Activated naive CD8-positive, alpha-beta T cell treated with anti-CD3 and anti-CD28 coated beads, Interleukin-2, amount 10 ng/mL, durations not matched to agents 7 days and 5 days (primary cell): ENCODE measurements at regions not wholly inside any gene's neighbourhood (a gene's known extent, or its start where the extent isn't known, plus 50 kb on each side); places are given as distances from the start of the nearest gene placed in this dataset.
"Not testable (repeated sequence)": the region's sequence is repeated elsewhere in the genome, so short reads cannot be mapped to it uniquely, and the experiment has no call there.

Experiments used
- ATAC-seq: fragments of 150-1000 bp; cut with Tn5 transposase; one replicate; pipeline ENCODE4 v1.10.0; 2021; ENCODE audit warnings: low read depth, moderate library complexity
- POLR2A ChIA-PET: fragments of 350-600 bp; sonication (Branson Sonifier 250); formaldehyde crosslinking; loops from one replicate; lab custom pipeline; 2021; ENCODE audit warnings: antibody characterized with exemption; lab: Charles Lee
- DNase-seq: peaks from one replicate; pipeline ENCODE4 v3.0.0; 2021
- H3K27ac Mint-ChIP-seq: one replicate; pipeline ENCODE4 v1.8.0; 2022; ENCODE audit warnings: mild to moderate bottlenecking, mixed read lengths
- H3K27me3 Mint-ChIP-seq: one replicate; pipeline ENCODE4 v1.8.0; 2022; ENCODE audit warnings: mild to moderate bottlenecking, moderate library complexity, mixed read lengths
- H3K36me3 Mint-ChIP-seq: one replicate; pipeline ENCODE4 v1.8.0; 2021; ENCODE audit warnings: mild to moderate bottlenecking, mixed read lengths
- H3K4me1 Mint-ChIP-seq: one replicate; pipeline ENCODE4 v1.8.0; 2021; ENCODE audit warnings: mixed read lengths
- H3K4me3 Mint-ChIP-seq: one replicate; pipeline ENCODE4 v1.8.0; 2022; ENCODE audit warnings: mild to moderate bottlenecking, moderate library complexity, mixed read lengths
- H3K9me3 Mint-ChIP-seq: one replicate; pipeline ENCODE4 v1.8.0; 2021; ENCODE audit warnings: mixed read lengths

DNA sequence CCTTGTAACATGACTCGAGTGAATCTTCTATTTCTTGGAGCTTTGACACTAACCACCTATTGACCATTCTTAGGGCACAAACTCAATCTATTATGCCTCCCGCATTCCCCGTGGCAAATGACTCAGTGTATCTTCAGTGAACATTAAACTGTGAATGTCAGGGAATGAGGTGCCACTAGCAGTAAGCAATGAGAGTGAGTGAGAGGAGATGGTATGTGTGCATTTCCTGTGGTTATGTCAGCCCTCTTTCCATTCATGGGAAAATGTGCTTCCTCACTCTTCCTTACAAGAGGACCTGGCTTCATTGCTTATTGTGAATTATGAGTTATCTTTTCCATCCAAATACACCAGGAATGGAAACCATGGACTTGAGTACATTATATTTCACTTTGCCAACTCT lies 229.2 kb downstream of the EMP1 start:
- Mint-ChIP-seq H3K9me3 (no peaks in the 10 kb centered on the region), H3K36me3 (no peaks in the 10 kb centered on the region), H3K4me1 (no peaks in the 10 kb centered on the region), H3K4me3 (no peak overlapping the region), H3K27me3 (no peaks in the 10 kb centered on the region), H3K27ac (no peak overlapping the region)
- no peak for DNase-seq
- no peak for ATAC-seq
- POLR2A ChIA-PET, result no interaction called here

DNA sequence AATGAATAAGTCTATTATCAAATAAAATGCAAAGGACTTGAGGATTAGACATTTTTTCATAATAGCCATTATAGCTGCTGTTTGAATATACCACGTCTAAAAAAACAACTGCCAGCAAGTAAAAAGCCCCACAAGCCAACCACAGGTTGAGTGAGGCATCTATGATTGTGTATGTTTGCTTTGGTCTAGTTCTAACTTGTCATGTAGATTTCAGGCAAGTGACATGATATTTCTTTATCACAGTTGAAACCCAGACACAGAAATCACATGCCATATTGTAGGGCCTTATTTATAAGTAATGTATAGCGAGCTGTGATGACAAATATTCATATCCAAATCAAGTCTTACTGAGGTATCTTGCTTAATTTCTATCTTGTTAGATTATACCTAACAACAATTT lies 225.8 kb downstream of the EMP1 start:
- Mint-ChIP-seq H3K4me3 (no peak overlapping the region), H3K36me3 (no peaks in the 10 kb centered on the region), H3K27me3 (no peaks in the 10 kb centered on the region), H3K27ac (no peak overlapping the region), H3K4me1 (no peaks in the 10 kb centered on the region), H3K9me3 (no peaks in the 10 kb centered on the region)
- POLR2A ChIA-PET, result no interaction called here
- ATAC-seq (no peak), DNase-seq (no peak)

DNA sequence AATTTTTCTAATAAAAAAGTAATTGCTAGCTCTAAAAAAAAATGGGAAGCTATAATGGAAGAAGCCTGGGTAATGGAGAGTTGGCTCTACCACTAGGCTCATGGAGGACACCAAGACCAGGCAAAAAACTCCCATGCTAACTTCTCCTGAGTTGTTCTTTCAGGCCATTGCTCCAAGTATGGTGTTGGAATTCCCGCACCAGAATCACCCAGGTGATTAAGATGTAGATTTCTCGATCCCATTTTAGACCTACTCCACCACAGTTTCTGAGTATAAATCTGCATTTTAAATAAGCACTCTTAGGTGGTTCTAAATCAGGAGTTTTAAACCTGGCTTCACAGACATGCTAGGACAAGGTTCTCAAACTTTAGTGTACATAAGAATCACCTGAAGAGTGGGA lies 221.0 kb downstream of the EMP1 start:
- Mint-ChIP-seq H3K4me3 (no peak overlapping the region), H3K4me1 (no peaks in the 10 kb centered on the region), H3K27ac (no peak overlapping the region), H3K9me3 (no peaks in the 10 kb centered on the region), H3K36me3 (no peaks in the 10 kb centered on the region), H3K27me3 (no peaks in the 10 kb centered on the region)
- DNase-seq (no peak), ATAC-seq (no peak)
- POLR2A ChIA-PET, result no interaction called here

DNA sequence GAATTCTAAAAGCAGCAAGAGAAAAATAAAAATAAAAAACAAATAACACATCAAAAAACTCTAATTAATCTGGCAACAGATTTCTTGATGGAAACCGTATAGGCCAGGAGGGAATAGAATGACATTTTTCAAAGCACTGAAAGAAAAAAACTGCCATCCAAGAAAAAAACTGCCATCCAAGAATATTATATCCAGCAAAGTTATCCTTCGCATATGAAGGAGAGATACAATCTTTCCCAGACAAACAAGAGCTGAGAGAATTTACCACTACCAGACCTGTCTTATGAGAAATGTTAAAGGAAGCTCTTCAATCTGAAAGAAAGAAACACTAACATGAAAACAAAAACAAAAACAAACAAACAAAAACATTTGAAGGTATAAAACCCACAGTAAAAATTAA lies 214.8 kb downstream of the EMP1 start:
- H3K36me3 Mint-ChIP-seq, result no peaks in the 10 kb centered on the region
- DNase-seq, result no peak
- POLR2A ChIA-PET, result no interaction called here
- no peak overlapping the region for H3K27ac Mint-ChIP-seq
- peaks cover 6% of the 10 kb centered on the region for H3K9me3 Mint-ChIP-seq
- H3K4me1 Mint-ChIP-seq, result no peaks in the 10 kb centered on the region
- H3K27me3 Mint-ChIP-seq, result peaks cover 2% of the 10 kb centered on the region
- no peak for ATAC-seq
- H3K4me3 Mint-ChIP-seq, result no peak overlapping the region

DNA sequence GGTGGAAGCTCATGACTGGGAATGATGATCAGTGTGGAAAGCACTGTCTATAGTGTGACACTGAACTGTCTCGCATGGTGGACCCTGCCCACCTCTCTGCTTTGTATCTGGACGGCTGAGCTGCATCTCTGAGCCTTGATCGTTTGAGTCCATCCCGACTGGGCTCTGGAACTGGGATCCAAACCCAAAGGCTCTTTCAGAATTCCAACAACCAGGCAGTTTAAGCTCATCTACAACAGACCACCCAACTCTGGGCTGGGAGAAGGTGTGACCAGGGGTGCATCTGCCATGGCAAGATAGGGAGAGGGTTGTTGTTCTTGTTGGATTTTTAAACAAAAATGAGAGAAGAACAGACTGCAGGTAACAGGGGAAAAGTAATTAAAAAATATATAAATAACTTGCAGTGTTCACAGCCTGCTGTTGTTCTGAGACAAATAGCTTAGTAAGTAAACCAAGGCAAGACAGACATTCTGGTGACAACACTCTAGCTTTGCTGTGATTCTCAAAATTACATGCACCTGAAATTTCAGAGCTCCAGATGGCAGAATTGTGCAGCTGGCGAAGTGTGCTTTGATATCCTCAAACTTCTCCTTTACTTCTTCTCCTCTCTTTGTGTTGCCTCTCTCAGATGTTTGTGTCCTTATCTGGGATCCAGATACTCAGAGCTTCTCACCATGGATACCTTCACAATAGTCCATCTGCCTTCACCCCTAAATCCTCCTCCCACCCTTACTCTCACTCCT lies 209.6 kb downstream of the EMP1 start:
- peaks cover 2% of the 10 kb centered on the region for H3K27me3 Mint-ChIP-seq
- H3K4me3 Mint-ChIP-seq, result no peak overlapping the region
- POLR2A ChIA-PET, result no interaction called here
- H3K4me1 Mint-ChIP-seq, result no peaks in the 10 kb centered on the region
- ATAC-seq (no peak), DNase-seq (no peak)
- H3K27ac Mint-ChIP-seq, result no peak overlapping the region
- no peaks in the 10 kb centered on the region for H3K36me3 Mint-ChIP-seq
- H3K9me3 Mint-ChIP-seq, result peaks cover 4% of the 10 kb centered on the region

DNA sequence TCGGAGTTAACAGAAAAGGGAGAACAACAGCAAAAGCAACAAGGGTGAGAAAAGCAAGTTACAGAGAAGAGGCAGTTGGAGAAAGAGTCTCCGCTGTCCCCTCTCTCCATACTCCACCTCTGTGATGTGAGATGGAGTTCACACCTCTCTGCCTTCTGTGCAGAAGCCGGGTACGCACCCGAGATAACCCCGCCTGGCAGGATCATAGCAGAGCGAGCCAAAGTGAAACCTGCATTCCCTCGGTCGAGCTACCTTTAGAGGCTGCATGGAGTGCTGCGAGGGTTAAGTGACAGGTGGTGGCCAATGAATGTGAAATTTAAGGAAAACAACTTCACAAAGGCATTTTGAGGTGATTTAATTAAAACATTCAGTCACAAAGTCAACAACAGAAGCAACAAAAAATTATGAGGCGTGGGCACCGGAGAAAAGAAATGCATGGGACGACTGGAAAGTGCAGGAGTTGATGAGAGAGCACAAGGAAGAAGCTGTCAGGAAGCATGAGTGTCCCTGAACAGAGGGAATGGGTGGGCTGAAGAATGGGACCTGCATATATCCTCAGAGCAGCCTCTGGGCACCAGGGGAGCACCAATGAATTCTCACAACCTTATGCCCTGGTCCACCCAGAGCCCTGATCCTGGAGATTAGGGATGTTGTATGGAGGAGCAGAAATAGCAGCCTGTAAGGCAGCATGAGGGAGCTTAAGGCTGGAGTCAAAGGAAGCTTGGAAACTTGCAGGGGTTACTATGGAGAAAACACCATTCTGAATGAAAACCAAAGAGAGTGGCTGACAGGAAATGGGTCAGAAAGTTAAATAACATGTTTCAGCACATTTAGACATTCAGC lies 208.3 kb downstream of the EMP1 start:
- no peaks in the 10 kb centered on the region for H3K27me3 Mint-ChIP-seq
- no peak overlapping the region for H3K27ac Mint-ChIP-seq
- no peaks in the 10 kb centered on the region for H3K36me3 Mint-ChIP-seq
- POLR2A ChIA-PET, result no interaction called here
- H3K9me3 Mint-ChIP-seq, result no peaks in the 10 kb centered on the region
- no peak overlapping the region for H3K4me3 Mint-ChIP-seq
- H3K4me1 Mint-ChIP-seq, result no peaks in the 10 kb centered on the region
- no peak for ATAC-seq
- DNase-seq, result no peak

DNA sequence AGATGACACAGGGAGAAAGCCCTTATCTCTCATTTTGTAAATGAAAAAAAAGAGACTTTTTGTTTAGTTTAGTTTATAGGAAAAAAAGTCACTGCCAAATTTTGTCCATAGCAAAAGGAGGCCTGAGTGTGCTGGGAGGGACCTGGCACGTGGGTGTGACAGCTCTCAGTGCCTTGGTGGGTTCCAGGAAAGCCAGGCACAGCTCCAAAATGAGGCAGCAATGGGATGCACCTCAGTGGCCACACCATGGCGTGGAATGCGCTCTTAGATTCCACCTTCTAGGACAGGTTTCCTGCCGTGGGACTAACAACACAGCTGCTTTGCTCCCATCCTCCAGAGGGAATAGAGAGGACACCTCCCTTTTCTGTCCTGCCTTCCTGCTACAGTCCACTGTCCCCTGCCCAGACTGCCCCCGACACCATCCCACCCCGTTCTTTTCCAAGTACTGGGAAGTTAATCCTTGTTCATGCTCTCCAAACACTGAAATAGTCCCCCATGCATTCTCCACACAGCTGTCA lies 207.6 kb downstream of the EMP1 start:
- no peaks in the 10 kb centered on the region for H3K9me3 Mint-ChIP-seq
- H3K4me1 Mint-ChIP-seq, result no peaks in the 10 kb centered on the region
- DNase-seq, result no peak
- no peaks in the 10 kb centered on the region for H3K27me3 Mint-ChIP-seq
- no peak overlapping the region for H3K27ac Mint-ChIP-seq
- H3K36me3 Mint-ChIP-seq, result no peaks in the 10 kb centered on the region
- H3K4me3 Mint-ChIP-seq, result no peak overlapping the region
- ATAC-seq, result no peak
- POLR2A ChIA-PET, result no interaction called here

DNA sequence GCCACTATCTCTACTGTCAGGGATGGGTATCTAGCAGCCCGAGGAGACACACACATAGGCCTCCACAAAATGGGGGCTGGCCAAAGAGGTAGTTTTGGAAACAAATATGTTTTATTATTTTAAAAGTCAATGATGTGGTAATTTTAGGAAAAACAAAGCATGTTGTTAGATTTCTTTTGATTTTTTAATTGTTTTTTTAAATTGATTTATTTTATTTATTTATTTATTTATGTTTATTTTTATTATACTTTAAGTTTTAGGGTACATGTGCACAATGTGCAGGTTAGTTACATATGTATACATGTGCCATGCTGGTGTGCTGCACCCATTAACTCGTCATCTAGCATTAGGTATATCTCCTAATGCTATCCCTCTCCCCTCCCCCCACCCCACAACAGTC lies 194.8 kb downstream of the EMP1 start:
- DNase-seq, H3K27me3 Mint-ChIP-seq, H3K36me3 Mint-ChIP-seq, H3K9me3 Mint-ChIP-seq, H3K4me3 Mint-ChIP-seq, ATAC-seq, POLR2A ChIA-PET, H3K27ac Mint-ChIP-seq, H3K4me1 Mint-ChIP-seq: not testable (repeated sequence)

DNA sequence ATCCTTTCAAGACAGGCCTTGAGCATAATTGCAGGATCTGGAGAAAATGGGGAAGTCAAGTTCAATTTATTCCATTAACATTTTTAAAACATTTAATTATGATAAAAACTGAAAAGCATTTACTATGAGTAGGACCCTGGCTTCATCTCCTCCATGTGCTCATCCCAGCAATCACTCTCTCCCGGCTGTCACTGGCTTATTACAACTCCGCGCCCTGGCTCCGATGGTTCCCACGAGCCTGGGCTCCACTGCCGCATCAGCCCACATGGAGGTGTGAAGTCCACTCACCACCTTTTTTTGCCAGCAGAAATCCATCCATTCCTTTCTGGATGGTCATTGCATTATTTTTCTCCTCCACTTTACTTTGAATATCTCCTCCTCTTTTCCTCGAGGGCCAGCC lies 194.4 kb downstream of the EMP1 start:
- Mint-ChIP-seq H3K9me3 (peaks cover 2% of the 10 kb centered on the region), H3K4me1 (no peaks in the 10 kb centered on the region), H3K27me3 (peaks cover 1% of the 10 kb centered on the region), H3K36me3 (no peaks in the 10 kb centered on the region), H3K4me3 (no peak overlapping the region), H3K27ac (no peak overlapping the region)
- no peak for DNase-seq
- no peak for ATAC-seq
- POLR2A ChIA-PET, result no interaction called here

DNA sequence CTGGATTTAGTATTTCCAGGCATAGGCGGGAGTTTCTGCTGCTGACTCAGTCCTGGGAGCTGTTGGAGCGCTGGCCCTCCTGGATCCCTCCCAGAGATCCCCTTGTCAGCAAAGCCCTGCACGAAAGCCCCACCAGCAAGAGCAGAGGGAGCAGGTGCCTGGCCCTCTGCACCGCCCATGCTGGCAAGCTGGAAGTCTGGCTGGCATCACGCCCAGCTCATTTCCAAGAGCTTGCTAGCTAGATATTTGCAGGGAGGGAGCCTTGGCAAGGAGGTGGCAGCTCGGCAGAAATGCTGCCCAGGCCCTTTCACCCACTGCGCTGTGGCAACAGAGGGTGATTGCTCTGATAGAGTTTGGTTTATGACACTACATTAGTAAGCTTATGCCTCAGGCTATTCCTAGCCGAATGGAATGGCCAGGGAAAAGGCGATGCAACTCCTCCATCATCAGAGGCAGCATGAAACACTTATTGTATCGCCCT lies 193.9 kb downstream of the EMP1 start:
- H3K36me3 Mint-ChIP-seq, result no peaks in the 10 kb centered on the region

DNA sequence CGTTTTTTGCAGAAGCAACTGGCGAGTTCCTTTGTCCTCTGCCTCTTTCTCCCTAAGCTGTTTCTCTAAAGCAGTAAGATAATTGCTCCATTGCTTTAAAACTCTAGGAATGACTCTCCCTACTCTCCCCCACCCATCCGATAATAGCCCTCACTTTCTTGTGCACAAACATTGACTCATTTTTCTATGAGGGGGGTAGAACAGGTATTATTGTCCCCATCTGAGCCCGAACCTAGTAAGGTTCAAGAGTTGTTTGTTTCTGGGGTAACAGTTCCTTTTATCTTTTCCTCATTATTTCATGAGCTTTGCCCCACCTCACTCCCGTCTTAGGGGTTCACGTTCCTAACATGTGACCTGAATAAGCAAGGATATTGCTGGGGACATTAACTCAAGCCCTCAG lies 190.6 kb downstream of the EMP1 start:
- POLR2A ChIA-PET, result no interaction called here
- Mint-ChIP-seq H3K27me3 (peaks cover 4% of the 10 kb centered on the region), H3K4me1 (no peaks in the 10 kb centered on the region), H3K27ac (no peak overlapping the region), H3K36me3 (no peaks in the 10 kb centered on the region), H3K4me3 (no peak overlapping the region), H3K9me3 (peaks cover 2% of the 10 kb centered on the region)
- no peak for DNase-seq
- ATAC-seq, result no peak

More for the DNA sequence above, 193.9 kb downstream of the EMP1 start:
- ATAC-seq, result no peak
- H3K27me3 Mint-ChIP-seq, result peaks cover 1% of the 10 kb centered on the region
- H3K27ac Mint-ChIP-seq, result no peak overlapping the region
- H3K4me3 Mint-ChIP-seq, result no peak overlapping the region
- peaks cover 2% of the 10 kb centered on the region for H3K9me3 Mint-ChIP-seq
- H3K4me1 Mint-ChIP-seq, result no peaks in the 10 kb centered on the region
- no peak for DNase-seq
- POLR2A ChIA-PET, result no interaction called here

DNA sequence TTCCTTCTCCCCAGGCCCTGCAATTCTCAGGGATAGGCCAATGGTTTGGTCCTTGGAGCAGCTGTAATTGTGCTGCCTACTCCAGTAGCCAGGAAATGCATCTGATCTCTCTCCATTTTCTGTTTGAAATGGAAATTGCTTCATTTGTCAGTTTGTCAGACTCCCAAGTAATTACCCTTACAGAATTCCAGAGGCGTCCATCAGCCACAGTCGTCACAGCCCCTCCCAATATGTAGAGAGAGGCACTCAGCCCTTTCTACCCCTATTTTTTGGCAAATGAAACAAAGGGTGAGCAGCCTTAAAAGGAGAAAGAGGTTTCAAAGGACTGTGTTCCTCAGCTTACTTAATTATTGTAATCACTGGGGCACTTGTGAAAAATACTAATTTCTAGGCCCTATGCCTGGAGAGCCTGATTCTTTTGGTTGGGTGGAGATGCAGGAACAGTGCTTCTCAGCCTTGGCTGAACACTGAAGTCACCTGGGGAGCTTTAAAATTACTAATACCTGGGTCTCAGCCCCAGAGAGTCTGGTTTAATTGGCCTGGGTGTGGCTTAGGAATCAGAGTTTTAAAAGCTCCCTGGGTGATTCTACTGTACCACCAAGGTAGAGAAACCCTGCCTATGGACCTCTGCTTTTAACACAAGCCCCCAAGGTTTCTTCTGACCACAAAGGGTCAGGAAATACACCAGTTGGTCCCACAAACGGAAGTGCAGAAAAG lies 190.0 kb downstream of the EMP1 start:
- no peaks in the 10 kb centered on the region for H3K4me1 Mint-ChIP-seq
- no peak for DNase-seq
- no peaks in the 10 kb centered on the region for H3K36me3 Mint-ChIP-seq
- peaks cover 6% of the 10 kb centered on the region for H3K27me3 Mint-ChIP-seq
- no peak for ATAC-seq
- peaks cover 2% of the 10 kb centered on the region for H3K9me3 Mint-ChIP-seq
- POLR2A ChIA-PET, result no interaction called here
- H3K27ac Mint-ChIP-seq, result no peak overlapping the region
- no peak overlapping the region for H3K4me3 Mint-ChIP-seq

DNA sequence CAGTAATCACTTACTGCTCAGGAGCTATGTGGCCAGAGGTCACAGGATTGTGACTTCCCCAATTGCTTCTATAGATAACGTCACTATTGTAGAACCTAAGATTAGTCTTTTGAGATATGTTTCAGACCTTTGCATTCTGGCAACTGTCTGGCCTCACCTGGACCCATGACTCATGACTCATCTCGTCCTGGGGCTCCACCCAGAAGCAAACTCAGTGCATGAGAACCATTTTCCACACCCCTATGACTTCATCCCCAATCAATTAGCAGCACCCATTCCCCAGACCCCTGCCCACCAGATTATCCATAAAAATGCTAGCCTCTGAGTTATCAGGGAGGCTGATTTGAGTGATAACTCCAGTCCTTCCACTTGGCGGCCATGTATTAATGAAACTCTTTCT lies 186.9 kb downstream of the EMP1 start:
- POLR2A ChIA-PET, result no interaction called here
- DNase-seq (no peak), ATAC-seq (no peak)
- Mint-ChIP-seq H3K9me3 (no peaks in the 10 kb centered on the region), H3K27ac (no peak overlapping the region), H3K27me3 (peaks cover 14% of the 10 kb centered on the region), H3K36me3 (no peaks in the 10 kb centered on the region), H3K4me3 (no peak overlapping the region), H3K4me1 (no peaks in the 10 kb centered on the region)
